Sigmoid colon (tissue), 4 donors: ENCODE measurements at regions not wholly inside any gene's neighbourhood (a gene's known extent, or its start where the extent isn't known, plus 50 kb on each side); places are given as distances from the start of the nearest gene placed in this dataset.

Source experiments
- EP300 ChIP-seq, 4 donors: sonication (generic); formaldehyde crosslinking; IDR thresholded peaks; one replicate each; pipeline ENCODE4 v1.6.1; 2017; ENCODE audit warnings: antibody characterized with exemption in 4 of 4
- POLR2A ChIP-seq, 2 donors: fragments of 450-650 bp; IDR thresholded peaks; one replicate each; pipeline ENCODE4 v1.6.1; 2016; ENCODE audit warnings: antibody characterized with exemption in 2 of 2, mild to moderate bottlenecking in 2 of 2, moderate library complexity in 2 of 2
- TF ChIP-seq, protein P1 (sequence below), 4 experiments: fragments of 450-650 bp in 3 of 4; fragments of 200-600 bp in 1 of 4; IDR thresholded peaks; one replicate each; pipeline ENCODE4 v1.5.1; 2016 to 2019; ENCODE audit warnings: antibody characterized with exemption in 4 of 4, mild to moderate bottlenecking in 3 of 4, moderate library complexity in 2 of 4

DNA sequence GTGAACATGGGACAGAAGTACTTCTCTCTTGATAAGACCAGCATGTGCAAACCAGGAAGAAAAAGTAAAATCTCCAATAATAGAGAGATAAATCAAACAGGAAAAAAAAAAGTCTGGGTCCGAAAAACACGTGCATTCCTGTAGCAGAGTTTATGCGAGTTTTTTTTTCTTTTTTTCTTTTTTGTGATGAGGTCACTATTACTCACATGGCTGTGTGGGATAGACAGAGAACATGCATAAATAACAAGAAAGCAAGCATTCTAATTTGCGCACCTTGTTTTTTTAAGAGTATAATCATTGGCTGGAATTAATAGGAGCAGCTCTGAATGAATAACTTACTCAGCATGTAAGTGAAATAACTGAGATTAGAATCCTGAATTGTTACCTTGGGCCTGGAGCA, 91.9 kb upstream of the CPM start:
- TF ChIP-seq, protein P1, sequence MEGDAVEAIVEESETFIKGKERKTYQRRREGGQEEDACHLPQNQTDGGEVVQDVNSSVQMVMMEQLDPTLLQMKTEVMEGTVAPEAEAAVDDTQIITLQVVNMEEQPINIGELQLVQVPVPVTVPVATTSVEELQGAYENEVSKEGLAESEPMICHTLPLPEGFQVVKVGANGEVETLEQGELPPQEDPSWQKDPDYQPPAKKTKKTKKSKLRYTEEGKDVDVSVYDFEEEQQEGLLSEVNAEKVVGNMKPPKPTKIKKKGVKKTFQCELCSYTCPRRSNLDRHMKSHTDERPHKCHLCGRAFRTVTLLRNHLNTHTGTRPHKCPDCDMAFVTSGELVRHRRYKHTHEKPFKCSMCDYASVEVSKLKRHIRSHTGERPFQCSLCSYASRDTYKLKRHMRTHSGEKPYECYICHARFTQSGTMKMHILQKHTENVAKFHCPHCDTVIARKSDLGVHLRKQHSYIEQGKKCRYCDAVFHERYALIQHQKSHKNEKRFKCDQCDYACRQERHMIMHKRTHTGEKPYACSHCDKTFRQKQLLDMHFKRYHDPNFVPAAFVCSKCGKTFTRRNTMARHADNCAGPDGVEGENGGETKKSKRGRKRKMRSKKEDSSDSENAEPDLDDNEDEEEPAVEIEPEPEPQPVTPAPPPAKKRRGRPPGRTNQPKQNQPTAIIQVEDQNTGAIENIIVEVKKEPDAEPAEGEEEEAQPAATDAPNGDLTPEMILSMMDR (IDR thresholded peaks at IDR 0.05), result no peak
- TF ChIP-seq POLR2A (IDR thresholded peaks at IDR 0.05), result no peak
- TF ChIP-seq EP300 (IDR thresholded peaks at IDR 0.05), result no peak
